LNCAP (cell line): ENCODE measurements at regions not wholly inside any gene's neighbourhood (a gene's known extent, or its start where the extent isn't known, plus 50 kb on each side); places are given as distances from the start of the nearest gene placed in this dataset.

Experiments used
- CTCF ChIP-seq: fragments of 450-650 bp; IDR thresholded peaks from 2 replicates; pipeline ENCODE4 v1.5.1; 2017; ENCODE audit warnings: mild to moderate bottlenecking

- no peak for TF ChIP-seq CTCF
Measured at GRCh38 chr5:67335426-67335825, 138.8 kb upstream of the CD180 start.

- TF ChIP-seq CTCF: no peak
Measured at GRCh38 chr5:67334373-67334772, 137.8 kb upstream of the CD180 start.

GRCh38 chr5:67333171-67333570 lies 136.6 kb upstream of the CD180 start:
- no peak for TF ChIP-seq CTCF

GRCh38 chr5:67331296-67331925 lies 134.8 kb upstream of the CD180 start:
- TF ChIP-seq CTCF: no peak

- TF ChIP-seq CTCF: no peak
Measured at GRCh38 chr5:67319935-67320725, 123.5 kb upstream of the CD180 start.

GRCh38 chr5:67318746-67319145 lies 122.1 kb upstream of the CD180 start:
- no peak for TF ChIP-seq CTCF

- TF ChIP-seq CTCF: no peak
Measured at GRCh38 chr5:67317603-67318002, 121.0 kb upstream of the CD180 start.
